AG20443 (cell line): ENCODE measurements at regions not wholly inside any gene's neighbourhood (a gene's known extent, or its start where the extent isn't known, plus 50 kb on each side); places are given as distances from the start of the nearest gene placed in this dataset.
"Not testable (repeated sequence)": the region's sequence is repeated elsewhere in the genome, so short reads cannot be mapped to it uniquely, and the experiment has no call there.

Experiments used
- DNase-seq: peaks from one replicate; pipeline ENCODE4 v3.0.0; 2012; ENCODE audit warnings: low spot score, mixed read lengths

- no peak for DNase-seq
Observed at GRCh38 chr4:72938516-72938915, 131.0 kb downstream of the COX18 start.

DNA sequence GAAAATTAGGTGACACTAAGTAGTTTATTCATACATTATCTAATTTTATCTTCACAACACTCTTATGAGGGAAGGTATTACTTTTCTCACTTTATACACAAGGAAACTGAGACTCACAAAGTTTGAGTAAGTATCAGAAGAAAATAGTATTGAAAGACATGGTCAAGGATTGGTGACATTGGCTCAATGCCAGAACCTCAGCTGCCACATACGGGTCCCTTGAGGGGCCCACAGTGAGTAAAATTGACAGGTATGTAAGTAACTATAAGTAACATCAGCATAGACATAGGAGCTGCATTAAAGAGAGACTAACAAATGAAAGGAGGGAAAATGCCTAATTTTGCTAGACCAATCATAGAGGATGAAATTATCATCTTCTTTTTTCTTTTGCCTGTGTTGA is 134.1 kb downstream of the COX18 start:
- DNase-seq = no peak

- no peak for DNase-seq
Observed at GRCh38 chr4:72933029-72933428, 136.5 kb downstream of the COX18 start.

GRCh38 chr4:72931346-72931745 is 138.2 kb downstream of the COX18 start:
- no peak for DNase-seq

- not testable (repeated sequence) for DNase-seq
Observed at GRCh38 chr4:72929596-72930274, 139.8 kb downstream of the COX18 start.

- DNase-seq = no peak
Observed at GRCh38 chr4:72924814-72925213, 144.7 kb downstream of the COX18 start.

DNA sequence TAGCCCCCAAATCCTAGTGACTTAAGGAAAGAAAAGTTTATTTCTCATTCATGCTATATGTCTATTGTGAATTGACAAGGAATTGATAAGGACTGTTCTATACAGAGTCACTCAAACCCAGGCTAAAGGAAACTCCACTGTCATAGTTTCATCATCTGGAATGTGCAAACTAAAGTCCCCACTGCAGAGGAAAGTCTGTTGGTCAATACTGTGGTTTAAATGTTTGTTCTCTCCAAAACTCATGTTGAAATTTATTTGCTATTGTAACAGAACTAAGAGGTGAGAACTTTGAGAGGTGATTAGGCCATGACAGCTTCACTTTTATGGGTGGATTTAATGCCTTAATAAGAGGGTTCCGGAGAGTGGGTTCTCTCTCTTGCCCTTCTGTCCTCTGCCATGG is 149.6 kb downstream of the COX18 start:
- DNase-seq = no peak

DNA sequence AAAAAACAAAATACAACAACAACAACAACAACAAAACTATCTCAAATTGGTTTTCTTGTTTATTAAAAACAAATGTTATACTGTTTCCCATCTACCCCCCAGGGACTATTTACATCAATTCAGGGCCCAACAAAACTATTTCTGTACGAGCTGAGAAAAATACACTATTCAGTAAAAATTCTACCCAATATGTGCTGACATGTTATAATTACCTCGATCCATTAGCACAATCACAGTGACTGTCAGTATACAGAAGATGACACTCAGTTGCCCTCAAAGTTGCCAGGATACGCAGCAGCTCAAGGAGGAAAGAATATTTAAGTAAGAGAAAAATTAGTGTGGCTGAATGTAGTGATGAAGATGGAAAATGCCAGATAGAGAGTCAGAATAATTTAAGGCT is 150.1 kb downstream of the COX18 start:
- DNase-seq = no peak

DNA sequence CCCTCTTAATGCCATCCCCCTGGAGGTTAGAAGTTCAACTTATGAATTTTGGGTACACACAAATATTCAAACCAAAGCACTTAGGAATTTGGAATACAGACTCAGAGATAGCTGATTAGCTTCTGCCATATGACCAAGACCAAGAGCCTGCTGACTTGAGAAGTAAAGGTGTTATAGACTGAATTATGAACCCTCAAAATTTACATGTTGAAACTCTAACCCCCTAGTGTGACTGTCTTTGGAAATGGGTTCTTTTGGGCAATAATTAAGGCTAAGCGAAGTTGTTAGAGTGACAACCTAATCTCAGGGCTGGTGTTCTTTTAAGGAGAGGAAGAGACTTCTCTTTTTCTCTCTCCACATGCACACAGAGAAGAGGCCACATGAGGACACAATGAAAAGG is 151.2 kb downstream of the COX18 start:
- DNase-seq = no peak

DNA sequence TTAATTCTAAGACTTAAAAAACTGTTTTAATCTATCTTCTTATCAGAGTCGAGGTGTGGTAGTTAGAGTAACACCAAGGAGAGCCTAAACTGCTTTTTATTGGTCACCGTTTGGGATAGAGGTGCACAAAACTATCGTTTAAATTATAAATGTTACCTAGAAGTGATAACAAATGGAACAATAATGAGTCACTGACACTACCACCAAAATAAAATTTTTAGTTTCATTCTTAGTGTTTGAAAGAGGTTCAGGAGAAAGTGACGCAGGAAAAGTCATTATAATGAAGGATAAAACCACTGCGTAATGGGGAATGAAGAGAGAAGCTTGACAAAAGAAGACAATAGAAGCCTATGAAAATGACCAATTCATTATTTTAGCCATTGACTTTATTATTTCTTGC is 158.2 kb downstream of the COX18 start:
- no peak for DNase-seq

- DNase-seq = peak; percentile 23
Observed at GRCh38 chr4:72909461-72909860, 160.1 kb downstream of the COX18 start.

DNA sequence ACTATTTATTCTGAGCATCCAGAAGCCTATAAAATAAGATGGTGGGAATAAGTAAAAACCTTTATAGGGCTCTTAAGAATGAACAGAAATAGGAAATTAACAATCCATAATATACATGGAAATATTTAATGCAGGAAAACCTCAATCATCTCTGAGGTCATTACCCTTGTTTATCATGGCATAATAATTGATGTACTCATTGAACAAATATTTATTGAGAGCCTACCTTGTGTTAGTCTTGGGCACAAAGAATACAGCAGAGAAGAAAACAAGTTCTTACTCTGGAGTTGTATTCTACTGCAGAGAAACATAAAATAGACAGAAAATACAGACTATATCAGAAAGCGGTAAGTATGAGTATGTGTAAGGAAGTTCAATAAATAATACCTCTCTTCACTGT is 167.2 kb downstream of the COX18 start:
- DNase-seq = no peak

DNA sequence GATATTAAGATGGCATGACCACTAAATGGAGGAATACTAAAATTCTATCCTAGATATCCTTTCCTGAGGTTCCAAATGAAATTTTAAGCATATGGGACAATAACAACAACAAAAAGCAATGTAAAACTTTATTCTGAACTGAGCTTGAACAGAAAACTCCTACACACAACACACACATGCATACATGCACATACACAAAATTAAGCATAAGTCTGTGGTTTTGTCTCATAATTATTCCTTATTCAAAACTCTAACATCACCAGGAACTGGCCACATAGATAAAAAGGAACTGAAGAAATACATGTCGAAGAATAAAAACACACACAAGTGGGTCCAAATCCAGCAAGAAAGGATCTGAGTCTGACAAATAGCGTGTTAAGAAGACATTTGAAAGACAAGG is 168.0 kb downstream of the COX18 start:
- no peak for DNase-seq

GRCh38 chr4:72900952-72901351 is 168.6 kb downstream of the COX18 start:
- peak; percentile 24 for DNase-seq

GRCh38 chr4:72899621-72900020 is 169.9 kb downstream of the COX18 start:
- DNase-seq = no peak

DNA sequence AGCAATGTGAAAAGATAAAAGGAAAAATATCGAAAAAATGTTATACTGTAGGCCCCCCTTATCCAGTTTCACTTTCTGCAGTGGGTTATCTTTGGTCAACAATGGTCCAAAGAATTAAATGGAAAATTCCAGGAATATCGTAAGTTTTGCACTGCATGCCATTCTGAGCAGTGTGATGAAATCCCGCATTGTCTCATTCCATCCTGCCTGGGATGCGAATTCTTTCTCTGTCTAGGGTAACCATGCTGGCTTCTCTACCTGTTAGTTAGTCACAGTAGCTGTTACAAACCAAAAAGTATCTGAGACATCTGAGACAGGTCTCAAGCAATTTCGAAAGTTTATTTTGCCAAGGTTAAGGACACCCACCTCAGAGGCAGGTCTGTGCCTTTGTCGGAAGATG is 170.3 kb downstream of the COX18 start:
- no peak for DNase-seq

GRCh38 chr4:72896515-72896914 is 173.0 kb downstream of the COX18 start:
- DNase-seq = peak; percentile 86

GRCh38 chr4:72895408-72895807 is 174.1 kb downstream of the COX18 start:
- DNase-seq = no peak

GRCh38 chr4:72893354-72894066 is 176.0 kb downstream of the COX18 start:
- no peak for DNase-seq

GRCh38 chr4:72888331-72888730 is 181.2 kb downstream of the COX18 start:
- no peak for DNase-seq

DNA sequence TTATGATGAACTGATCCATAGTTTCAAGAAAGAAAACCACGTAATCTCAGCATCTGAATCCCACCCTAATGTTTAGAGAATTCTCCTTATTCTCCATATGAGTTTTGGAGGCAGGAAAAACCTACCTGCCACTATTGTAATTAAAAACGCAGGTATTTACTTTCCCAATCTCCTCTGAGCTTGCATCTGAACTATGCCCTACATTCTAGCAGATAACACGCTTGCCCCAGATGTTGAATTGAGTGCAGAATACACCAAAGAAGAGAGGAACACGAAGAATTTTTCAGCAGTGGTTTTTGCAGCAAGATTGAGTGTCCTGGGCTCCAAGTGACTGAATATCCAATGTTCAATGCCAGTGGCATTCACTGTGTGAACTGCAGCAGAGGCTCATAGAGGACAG is 182.4 kb downstream of the COX18 start:
- DNase-seq = no peak

DNA sequence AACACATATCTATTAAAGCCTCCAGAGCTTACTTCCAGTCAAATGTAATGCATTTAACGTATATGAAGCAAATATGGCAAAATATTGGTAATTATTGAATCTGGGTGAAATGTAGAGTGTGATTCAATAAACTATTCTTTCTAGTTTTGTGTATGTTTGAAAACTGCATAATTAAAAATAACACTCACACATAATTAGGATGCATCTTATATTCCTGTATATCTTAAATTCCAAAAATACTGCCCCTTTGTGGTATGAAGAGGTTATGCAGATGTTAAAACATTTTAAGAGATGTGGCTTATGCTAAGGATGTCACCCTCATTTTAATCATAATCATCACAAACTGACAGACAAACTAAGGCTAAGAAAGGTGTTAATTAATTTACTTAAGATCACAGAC is 182.9 kb downstream of the COX18 start:
- no peak for DNase-seq

- DNase-seq = not testable (repeated sequence)
Observed at GRCh38 chr4:72884225-72884624, 185.3 kb downstream of the COX18 start.

DNA sequence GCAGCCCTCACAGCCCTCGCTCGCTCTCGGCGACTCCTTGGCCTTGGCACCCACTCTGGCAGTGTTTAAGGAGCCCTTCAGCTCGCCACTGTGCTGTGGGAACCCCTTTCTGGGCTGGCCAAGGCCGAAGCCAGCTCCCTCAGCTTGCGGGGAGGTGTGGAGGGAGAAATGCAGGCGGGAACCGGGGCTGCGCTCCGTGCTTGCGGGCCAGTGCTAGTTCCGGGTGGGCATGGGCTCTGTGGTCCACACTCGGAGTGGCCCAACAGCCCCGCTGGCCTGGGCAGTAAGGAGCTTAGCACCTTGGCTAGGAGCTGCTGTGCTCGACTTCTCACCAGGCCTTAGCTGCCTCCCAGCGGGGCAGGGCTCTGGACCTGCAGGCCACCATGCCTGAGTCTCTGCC is 192.6 kb downstream of the COX18 start:
- no peak for DNase-seq
